GM19023 (cell line): ENCODE measurements at regions not wholly inside any gene's neighbourhood (a gene's known extent, or its start where the extent isn't known, plus 50 kb on each side); places are given as distances from the start of the nearest gene placed in this dataset.

Experiments used
- ATAC-seq: cut with Tn5 transposase; IDR thresholded peaks from one replicate; pipeline ENCODE4 v1.9.1; 2021; ENCODE audit warnings: mild to moderate bottlenecking, moderate library complexity; ENCODE audit not compliant: unreplicated experiment

- ATAC-seq, result no peak
These were observed 192.3 kb downstream of the FGFR2 start for GRCh38 chr10:121405953-121406352.

GRCh38 chr10:121406823-121407545 is 191.3 kb downstream of the FGFR2 start:
- no peak for ATAC-seq

GRCh38 chr10:121409466-121410104 is 188.7 kb downstream of the FGFR2 start:
- no peak for ATAC-seq

GRCh38 chr10:121411004-121411403 is 187.2 kb downstream of the FGFR2 start:
- ATAC-seq, result no peak

GRCh38 chr10:121413951-121414350 is 184.3 kb downstream of the FGFR2 start:
- no peak for ATAC-seq

- ATAC-seq, result no peak
These were observed 183.7 kb downstream of the FGFR2 start for GRCh38 chr10:121414366-121415062.

- ATAC-seq, result no peak
These were observed 183.2 kb downstream of the FGFR2 start for GRCh38 chr10:121415063-121415399.

GRCh38 chr10:121416071-121416470 is 182.2 kb downstream of the FGFR2 start:
- ATAC-seq, result no peak

- ATAC-seq, result no peak
These were observed 180.9 kb downstream of the FGFR2 start for GRCh38 chr10:121417298-121417697.

- ATAC-seq, result no peak
These were observed 180.0 kb downstream of the FGFR2 start for GRCh38 chr10:121418126-121418777.

GRCh38 chr10:121420006-121420405 is 178.2 kb downstream of the FGFR2 start:
- ATAC-seq, result no peak

- ATAC-seq, result no peak
These were observed 176.1 kb downstream of the FGFR2 start for GRCh38 chr10:121422096-121422495.

GRCh38 chr10:121425623-121426022 is 172.6 kb downstream of the FGFR2 start:
- ATAC-seq, result no peak

- no peak for ATAC-seq
These were observed 171.9 kb downstream of the FGFR2 start for GRCh38 chr10:121426307-121426706.
